Skeletal muscle cell (primary cell): ENCODE measurements at regions not wholly inside any gene's neighbourhood (a gene's known extent, or its start where the extent isn't known, plus 50 kb on each side); places are given as distances from the start of the nearest gene placed in this dataset.
"Not testable (repeated sequence)": the region's sequence is repeated elsewhere in the genome, so short reads cannot be mapped to it uniquely, and the experiment has no call there.

Experiments
- DNase-seq: peaks from one replicate; pipeline ENCODE4 v3.0.0-alpha.2; 2010; ENCODE audit warnings: low read depth
- H3K4me3 ChIP-seq: 2 replicates; pipeline ENCODE4 v1.5.1; 2011; ENCODE audit warnings: low read depth, mild to moderate bottlenecking, control low read depth, low read length, moderate library complexity

GRCh38 chr2:65622951-65623535 lies 190.6 kb upstream of the SPRED2 start:
- no peak for DNase-seq
- no peak overlapping the region for H3K4me3 ChIP-seq

- DNase-seq: no peak
- H3K4me3 ChIP-seq: no peak overlapping the region
These were observed 190.1 kb upstream of the SPRED2 start for GRCh38 chr2:65622499-65622898.

- DNase-seq: no peak
- H3K4me3 ChIP-seq: no peak overlapping the region
These were observed 188.1 kb upstream of the SPRED2 start for GRCh38 chr2:65620524-65620923.

- no peak for DNase-seq
- H3K4me3 ChIP-seq: no peak overlapping the region
These were observed 187.6 kb upstream of the SPRED2 start for GRCh38 chr2:65620026-65620425.

GRCh38 chr2:65615602-65616001 lies 183.2 kb upstream of the SPRED2 start:
- DNase-seq: no peak
- no peak overlapping the region for H3K4me3 ChIP-seq

- no peak overlapping the region for H3K4me3 ChIP-seq
- DNase-seq: no peak
These were observed 181.7 kb upstream of the SPRED2 start for GRCh38 chr2:65613968-65614555.

GRCh38 chr2:65611488-65611887 lies 179.1 kb upstream of the SPRED2 start:
- DNase-seq: no peak
- no peak overlapping the region for H3K4me3 ChIP-seq

GRCh38 chr2:65608916-65609315 lies 176.5 kb upstream of the SPRED2 start:
- DNase-seq: no peak
- H3K4me3 ChIP-seq: no peak overlapping the region

GRCh38 chr2:65608466-65608865 lies 176.1 kb upstream of the SPRED2 start:
- no peak overlapping the region for H3K4me3 ChIP-seq
- DNase-seq: no peak

- DNase-seq: no peak
- H3K4me3 ChIP-seq: no peak overlapping the region
These were observed 175.4 kb upstream of the SPRED2 start for GRCh38 chr2:65607662-65608305.

- no peak for DNase-seq
- H3K4me3 ChIP-seq: no peak overlapping the region
These were observed 173.3 kb upstream of the SPRED2 start for GRCh38 chr2:65605743-65606058.

- DNase-seq: no peak
- no peak overlapping the region for H3K4me3 ChIP-seq
These were observed 172.8 kb upstream of the SPRED2 start for GRCh38 chr2:65605058-65605742.

GRCh38 chr2:65604246-65604645 lies 171.8 kb upstream of the SPRED2 start:
- no peak for DNase-seq
- no peak overlapping the region for H3K4me3 ChIP-seq

- no peak overlapping the region for H3K4me3 ChIP-seq
- no peak for DNase-seq
These were observed 170.3 kb upstream of the SPRED2 start for GRCh38 chr2:65602603-65603235.

- DNase-seq: not testable (repeated sequence)
These were observed 168.5 kb upstream of the SPRED2 start for GRCh38 chr2:65600871-65601270.

GRCh38 chr2:65600351-65600750 lies 168.0 kb upstream of the SPRED2 start:
- not testable (repeated sequence) for DNase-seq, H3K4me3 ChIP-seq

More at GRCh38 chr2:65600871-65601270, 168.5 kb upstream of the SPRED2 start:
- H3K4me3 ChIP-seq: not testable (repeated sequence)

- H3K4me3 ChIP-seq: no peak overlapping the region
- DNase-seq: no peak
These were observed 167.3 kb upstream of the SPRED2 start for GRCh38 chr2:65599693-65600092.

GRCh38 chr2:65598996-65599395 lies 166.6 kb upstream of the SPRED2 start:
- H3K4me3 ChIP-seq: no peak overlapping the region
- DNase-seq: no peak

- no peak overlapping the region for H3K4me3 ChIP-seq
- no peak for DNase-seq
These were observed 165.9 kb upstream of the SPRED2 start for GRCh38 chr2:65598264-65598663.

- no peak overlapping the region for H3K4me3 ChIP-seq
- no peak for DNase-seq
These were observed 163.2 kb upstream of the SPRED2 start for GRCh38 chr2:65595630-65596029.
